Gastrocnemius medialis (tissue), 4 donors: ENCODE measurements at regions not wholly inside any gene's neighbourhood (a gene's known extent, or its start where the extent isn't known, plus 50 kb on each side); places are given as distances from the start of the nearest gene placed in this dataset.

ENCODE experiments used
- POLR2A ChIP-seq, 2 donors: fragments of 450-650 bp; IDR thresholded peaks; one replicate each; pipeline ENCODE4 v1.6.1; 2017; ENCODE audit warnings: antibody characterized with exemption in 2 of 2, mild to moderate bottlenecking in 2 of 2, moderate library complexity in 2 of 2
- TF ChIP-seq, protein P1 (sequence below), 5 experiments: fragments of 450-650 bp in 3 of 5; fragments of 200-600 bp in 2 of 5; sonication (generic) in 2 of 5; IDR thresholded peaks in 4 of 5; conservative IDR thresholded peaks in 1 of 5; 1 replicate in 4 of 5; 2 replicates in 1 of 5; pipeline ENCODE4 v1.5.1; 2016 to 2019; ENCODE audit warnings: antibody characterized with exemption in 5 of 5, mild to moderate bottlenecking in 3 of 5, moderate library complexity in 3 of 5

GRCh38 chr3:67239353-67239752, 241.2 kb downstream of the KBTBD8 start:
- TF ChIP-seq, protein P1, sequence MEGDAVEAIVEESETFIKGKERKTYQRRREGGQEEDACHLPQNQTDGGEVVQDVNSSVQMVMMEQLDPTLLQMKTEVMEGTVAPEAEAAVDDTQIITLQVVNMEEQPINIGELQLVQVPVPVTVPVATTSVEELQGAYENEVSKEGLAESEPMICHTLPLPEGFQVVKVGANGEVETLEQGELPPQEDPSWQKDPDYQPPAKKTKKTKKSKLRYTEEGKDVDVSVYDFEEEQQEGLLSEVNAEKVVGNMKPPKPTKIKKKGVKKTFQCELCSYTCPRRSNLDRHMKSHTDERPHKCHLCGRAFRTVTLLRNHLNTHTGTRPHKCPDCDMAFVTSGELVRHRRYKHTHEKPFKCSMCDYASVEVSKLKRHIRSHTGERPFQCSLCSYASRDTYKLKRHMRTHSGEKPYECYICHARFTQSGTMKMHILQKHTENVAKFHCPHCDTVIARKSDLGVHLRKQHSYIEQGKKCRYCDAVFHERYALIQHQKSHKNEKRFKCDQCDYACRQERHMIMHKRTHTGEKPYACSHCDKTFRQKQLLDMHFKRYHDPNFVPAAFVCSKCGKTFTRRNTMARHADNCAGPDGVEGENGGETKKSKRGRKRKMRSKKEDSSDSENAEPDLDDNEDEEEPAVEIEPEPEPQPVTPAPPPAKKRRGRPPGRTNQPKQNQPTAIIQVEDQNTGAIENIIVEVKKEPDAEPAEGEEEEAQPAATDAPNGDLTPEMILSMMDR (IDR thresholded peaks at IDR 0.05 in 4 of 5, conservative IDR thresholded peaks at IDR 0.05 in 1 of 5) = no peak
- TF ChIP-seq POLR2A (IDR thresholded peaks at IDR 0.05) = no peak
